HEK293 (cell line): ENCODE measurements at regions not wholly inside any gene's neighbourhood (a gene's known extent, or its start where the extent isn't known, plus 50 kb on each side); places are given as distances from the start of the nearest gene placed in this dataset.

Experiments
- CTCF ChIA-PET: fragments of 350-600 bp; formaldehyde crosslinking; extraction: SDS; loops from one replicate; lab custom pipeline; 2021; ENCODE audit warnings: antibody characterized with exemption; lab: Yijun Ruan, JAX
- POLR2A ChIA-PET: fragments of 300-600 bp; formaldehyde crosslinking; extraction: SDS; loops from one replicate; lab custom pipeline; 2020; ENCODE audit warnings: antibody characterized with exemption, inconsistent platforms; lab: Yijun Ruan, JAX
- H3K27ac ChIP-seq: fragments of 200-500 bp; sonication (Bioruptor generic); 2 replicates; pipeline ENCODE4 v1.5.1; 2014; ENCODE audit warnings: low read depth, low read length, control low read depth, inconsistent platforms; ENCODE audit errors: extremely low read depth
- H3K36me3 ChIP-seq, 2 experiments: fragments of 200-500 bp in 1 of 2; sonication (Bioruptor generic) in 1 of 2; 1 replicate in 1 of 2; 2 replicates in 1 of 2; pipeline ENCODE4 v1.5.1; 2014 to 2017; ENCODE audit warnings: inconsistent platforms in 2 of 2, low read length in 2 of 2; ENCODE audit not compliant: control insufficient read depth in 2 of 2, insufficient read depth in 1 of 2
- H3K4me1 ChIP-seq: fragments of 200-500 bp; sonication (Bioruptor generic); 2 replicates; pipeline ENCODE4 v1.5.1; 2014; ENCODE audit warnings: mild to moderate bottlenecking, low read length, inconsistent platforms; ENCODE audit not compliant: control insufficient read depth, insufficient read depth
- H3K4me3 ChIP-seq: 2 replicates; pipeline ENCODE4 v1.5.1; 2011; ENCODE audit warnings: low read depth, mild to moderate bottlenecking, control low read depth, low read length, moderate library complexity
- H3K9me3 ChIP-seq: fragments of 200-500 bp; sonication (Bioruptor generic); 2 replicates; pipeline ENCODE4 v1.5.1; 2014; ENCODE audit warnings: low read depth, low read length, inconsistent platforms; ENCODE audit not compliant: control insufficient read depth, insufficient read depth
- EGR2 ChIP-seq: fragments of 450-650 bp; formaldehyde crosslinking; IDR thresholded peaks from 2 replicates; pipeline ENCODE4 v1.5.1; 2016; ENCODE audit warnings: low read depth, missing biosample characterization, missing genetic modification characterization
- FEZF1 ChIP-seq: fragments of 450-650 bp; formaldehyde crosslinking; IDR thresholded peaks from 2 replicates; pipeline ENCODE4 v1.5.1; 2016; ENCODE audit warnings: missing biosample characterization, missing genetic modification characterization
- KLF10 ChIP-seq: fragments of 450-650 bp; IDR thresholded peaks from 2 replicates; pipeline ENCODE4 v1.5.1; 2018; ENCODE audit warnings: missing biosample characterization, mild to moderate bottlenecking, missing genetic modification characterization
- MEIS1 ChIP-seq: sonication (generic); formaldehyde crosslinking; IDR thresholded peaks from 2 replicates; pipeline ENCODE4 v1.8.1; 2022; ENCODE audit warnings: missing genetic modification reagents, mild to moderate bottlenecking, borderline replicate concordance
- PRDM4 ChIP-seq: fragments of 450-650 bp; formaldehyde crosslinking; IDR thresholded peaks from 2 replicates; pipeline ENCODE4 v1.5.1; 2017; ENCODE audit warnings: missing biosample characterization, missing genetic modification characterization
- SCRT1 ChIP-seq: fragments of 450-650 bp; formaldehyde crosslinking; IDR thresholded peaks from 2 replicates; pipeline ENCODE4 v1.5.1; 2016; ENCODE audit warnings: missing biosample characterization, missing genetic modification characterization, borderline replicate concordance
- ZBTB20 ChIP-seq: fragments of 450-650 bp; formaldehyde crosslinking; IDR thresholded peaks from 2 replicates; pipeline ENCODE4 v1.5.1; 2016; ENCODE audit warnings: missing biosample characterization, missing genetic modification characterization
- ZBTB8A ChIP-seq: fragments of 450-650 bp; formaldehyde crosslinking; IDR thresholded peaks from 2 replicates; pipeline ENCODE4 v1.5.1; 2016; ENCODE audit warnings: missing biosample characterization, missing genetic modification characterization
- ZFP69B ChIP-seq: fragments of 450-650 bp; formaldehyde crosslinking; IDR thresholded peaks from 2 replicates; pipeline ENCODE4 v1.5.1; 2016; ENCODE audit warnings: missing biosample characterization, missing genetic modification characterization
- ZNF138 ChIP-seq: fragments of 450-650 bp; formaldehyde crosslinking; IDR thresholded peaks from 2 replicates; pipeline ENCODE4 v1.5.1; 2016; ENCODE audit warnings: missing biosample characterization, missing genetic modification characterization, borderline replicate concordance
- ZNF221 ChIP-seq: fragments of 450-650 bp; formaldehyde crosslinking; IDR thresholded peaks from 2 replicates; pipeline ENCODE4 v1.5.1; 2017; ENCODE audit warnings: missing biosample characterization, missing genetic modification characterization, borderline replicate concordance
- ZNF26 ChIP-seq: fragments of 450-650 bp; formaldehyde crosslinking; IDR thresholded peaks from 2 replicates; pipeline ENCODE4 v1.5.1; 2016; ENCODE audit warnings: missing biosample characterization, missing genetic modification characterization
- ZNF280C ChIP-seq: fragments of 450-650 bp; formaldehyde crosslinking; IDR thresholded peaks from 2 replicates; pipeline ENCODE4 v1.5.1; 2016; ENCODE audit warnings: missing biosample characterization, missing genetic modification characterization
- ZNF335 ChIP-seq: fragments of 450-650 bp; formaldehyde crosslinking; conservative IDR thresholded peaks from 2 replicates; pipeline ENCODE4 v1.5.1; 2016; ENCODE audit warnings: missing biosample characterization, missing genetic modification characterization
- ZNF404 ChIP-seq: fragments of 450-650 bp; formaldehyde crosslinking; IDR thresholded peaks from 2 replicates; pipeline ENCODE4 v1.5.1; 2017; ENCODE audit warnings: missing biosample characterization, missing genetic modification characterization
- ZNF530 ChIP-seq: fragments of 450-650 bp; formaldehyde crosslinking; IDR thresholded peaks from 2 replicates; pipeline ENCODE4 v1.5.1; 2016; ENCODE audit warnings: low read depth, missing biosample characterization, missing genetic modification characterization
- ZNF544 ChIP-seq: fragments of 450-650 bp; formaldehyde crosslinking; IDR thresholded peaks from 2 replicates; pipeline ENCODE4 v1.5.0; 2017; ENCODE audit warnings: missing biosample characterization, missing genetic modification characterization
- ZNF558 ChIP-seq: fragments of 450-650 bp; formaldehyde crosslinking; IDR thresholded peaks from 2 replicates; pipeline ENCODE4 v1.5.1; 2016; ENCODE audit warnings: missing biosample characterization, missing genetic modification characterization
- ZNF747 ChIP-seq: fragments of 450-650 bp; formaldehyde crosslinking; IDR thresholded peaks from 2 replicates; pipeline ENCODE4 v1.5.1; 2016; ENCODE audit warnings: missing biosample characterization, missing genetic modification characterization
- ZXDB ChIP-seq: fragments of 450-650 bp; formaldehyde crosslinking; IDR thresholded peaks from 2 replicates; pipeline ENCODE4 v1.5.1; 2016; ENCODE audit warnings: missing biosample characterization, missing genetic modification characterization

GRCh38 chrX:28329156-28329555 is 258.1 kb upstream of the IL1RAPL1 start:
- CTCF ChIA-PET: no interaction called here

GRCh38 chrX:28324321-28324721 is 262.9 kb upstream of the IL1RAPL1 start:
- H3K4me1 ChIP-seq: no peaks in the 10 kb centered on the region
- POLR2A ChIA-PET: no interaction called here
- no peak for TF ChIP-seq MEIS1 (CRISPR knock-in tag)
- TF ChIP-seq ZNF404 (tag by site-specific recombination): no peak
- no peak for TF ChIP-seq ZNF544 (tag by site-specific recombination)
- TF ChIP-seq KLF10: no peak
- TF ChIP-seq FEZF1: no peak
- no peak for TF ChIP-seq ZBTB20 (tag by site-specific recombination)
- TF ChIP-seq, all 188 proteins: peak for 0
- Histone ChIP-seq H3K9me3 (no peaks in the 10 kb centered on the region), H3K36me3 (no peaks in the 10 kb centered on the region), H3K27ac (no peak overlapping the region), H3K4me3 (no peak overlapping the region)
- CTCF ChIA-PET: no interaction called here

More at GRCh38 chrX:28329156-28329555, 258.1 kb upstream of the IL1RAPL1 start:
- Histone ChIP-seq H3K9me3 (no peaks in the 10 kb centered on the region), H3K4me1 (no peaks in the 10 kb centered on the region), H3K4me3 (no peak overlapping the region), H3K27ac (no peak overlapping the region), H3K36me3 (no peaks in the 10 kb centered on the region)
- TF ChIP-seq ZNF747 (tag by site-specific recombination) (no peak), ZNF221 (tag by site-specific recombination) (no peak), ZNF558 (tag by site-specific recombination) (no peak), EGR2 (tag by site-specific recombination) (no peak), ZNF530 (tag by site-specific recombination) (no peak)
- POLR2A ChIA-PET: no interaction called here

GRCh38 chrX:28321286-28321685 is 266.0 kb upstream of the IL1RAPL1 start:
- no peaks in the 10 kb centered on the region for H3K36me3 ChIP-seq
- H3K9me3 ChIP-seq: no peaks in the 10 kb centered on the region
- H3K4me3 ChIP-seq: no peak overlapping the region
- TF ChIP-seq SCRT1 (tag by site-specific recombination) (no peak), ZNF280C (tag by site-specific recombination) (no peak), ZNF335 (tag by site-specific recombination) (no peak), ZFP69B (tag by site-specific recombination) (no peak), ZBTB8A (tag by site-specific recombination) (no peak), ZNF138 (tag by site-specific recombination) (no peak), PRDM4 (tag by site-specific recombination) (no peak), ZNF26 (no peak), ZXDB (no peak)
- no peaks in the 10 kb centered on the region for H3K4me1 ChIP-seq
- POLR2A ChIA-PET: no interaction called here
- CTCF ChIA-PET: no interaction called here
- no peak overlapping the region for H3K27ac ChIP-seq
